H1 (cell line): ENCODE measurements at regions not wholly inside any gene's neighbourhood (a gene's known extent, or its start where the extent isn't known, plus 50 kb on each side); places are given as distances from the start of the nearest gene placed in this dataset.
"Not testable (repeated sequence)": the region's sequence is repeated elsewhere in the genome, so short reads cannot be mapped to it uniquely, and the experiment has no call there.

Source experiments
- CTCF ChIA-PET: fragments of 300-600 bp; sonication (Branson Sonifier 250); formaldehyde crosslinking; loops from one replicate; lab custom pipeline; 2021; ENCODE audit not compliant: partially characterized antibody; lab: Charles Lee
- POLR2A ChIA-PET: fragments of 300-600 bp; sonication (Branson Sonifier 250); formaldehyde crosslinking; loops from one replicate; lab custom pipeline; 2021; ENCODE audit warnings: inconsistent platforms; ENCODE audit not compliant: partially characterized antibody; lab: Charles Lee
- DNase-seq, 2 experiments: peaks; one replicate each; pipeline versions ENCODE4 v3.0.0 to v3.0.0-alpha.2; 2010 to 2022; ENCODE audit warnings: low spot score in 2 of 2, low read depth in 1 of 2, mixed read lengths in 1 of 2
- FAIRE-seq: peaks from 2 replicates; lab custom pipeline; 2011; peaks lifted over from hg19 to GRCh38; lab: Jason Lieb, UNC
- H2AFZ ChIP-seq: 2 replicates; pipeline ENCODE4 v1.8.1; 2012; ENCODE audit warnings: low read length, inconsistent platforms
- H2AK5ac ChIP-seq: 2 replicates; pipeline ENCODE4 v1.6.1; 2013; ENCODE audit warnings: low read depth, low read length
- H2BK120ac ChIP-seq: replicated peaks from 2 replicates; pipeline ENCODE3; 2013; ENCODE audit warnings: low read depth, low read length, inconsistent platforms
- H2BK12ac ChIP-seq: 2 replicates; pipeline ENCODE4 v1.6.1; 2013; ENCODE audit warnings: low read depth, low read length
- H2BK15ac ChIP-seq: 2 replicates; pipeline ENCODE4 v1.6.1; 2013; ENCODE audit warnings: low read length
- H2BK20ac ChIP-seq: 2 replicates; pipeline ENCODE4 v1.6.1; 2013; ENCODE audit warnings: low read length
- H2BK5ac ChIP-seq: 2 replicates; pipeline ENCODE4 v1.6.1; 2013; ENCODE audit warnings: low read depth, low read length
- H3K14ac ChIP-seq: 2 replicates; pipeline ENCODE4 v1.6.1; 2013; ENCODE audit warnings: inconsistent platforms; ENCODE audit not compliant: insufficient read length
- H3K18ac ChIP-seq: 2 replicates; pipeline ENCODE4 v1.6.1; 2013; ENCODE audit warnings: low read length; ENCODE audit errors: extremely low read depth
- H3K23ac ChIP-seq: 2 replicates; pipeline ENCODE4 v1.6.1; 2013; ENCODE audit warnings: inconsistent platforms; ENCODE audit not compliant: insufficient read length
- H3K23me2 ChIP-seq: 2 replicates; pipeline ENCODE4 v1.6.1; 2013; ENCODE audit warnings: low read depth, low read length
- H3K27ac ChIP-seq: 2 replicates; pipeline ENCODE4 v1.6.1; 2011; ENCODE audit warnings: low read depth, low read length, inconsistent platforms
- H3K27me3 ChIP-seq, 4 experiments: replicated peaks in 1 of 4; 1 replicate in 1 of 4; 2 replicates in 3 of 4; pipeline versions ENCODE4 v1.6.1 to v1.8.1; 2011 to 2013; ENCODE audit warnings: low read length in 3 of 4, mild to moderate bottlenecking in 3 of 4, inconsistent platforms in 2 of 4, mixed read lengths in 2 of 4, moderate library complexity in 1 of 4; ENCODE audit not compliant: control insufficient read depth in 3 of 4, insufficient read depth in 3 of 4; ENCODE audit errors: extremely low read depth in 1 of 4
- H3K36me3 ChIP-seq, 4 experiments: 2 replicates each; pipeline versions ENCODE4 v1.6.1 to v1.8.1; 2011 to 2013; ENCODE audit warnings: mild to moderate bottlenecking in 4 of 4, low read length in 3 of 4, moderate library complexity in 2 of 4, control low read depth in 1 of 4, inconsistent platforms in 1 of 4; ENCODE audit not compliant: insufficient read depth in 4 of 4, control insufficient read depth in 2 of 4
- H3K4ac ChIP-seq: replicated peaks from 2 replicates; pipeline ENCODE3; 2013; ENCODE audit warnings: low read length, low read depth, mixed read lengths, inconsistent platforms; ENCODE audit not compliant: insufficient read length
- H3K4me1 ChIP-seq, 4 experiments: replicated peaks in 1 of 4; 1 replicate in 1 of 4; 2 replicates in 3 of 4; pipeline versions ENCODE4 v1.6.1 to v1.8.1; 2011 to 2013; ENCODE audit warnings: low read length in 3 of 4, inconsistent platforms in 2 of 4, mixed read lengths in 1 of 4; ENCODE audit not compliant: insufficient read depth in 4 of 4, control insufficient read depth in 3 of 4
- H3K4me2 ChIP-seq, 2 experiments: 2 replicates each; pipeline versions ENCODE4 v1.6.1 to v1.8.1; 2011 to 2013; ENCODE audit warnings: low read depth in 2 of 2, low read length in 2 of 2, control low read depth in 1 of 2, inconsistent platforms in 1 of 2, mild to moderate bottlenecking in 1 of 2; ENCODE audit not compliant: insufficient read depth in 1 of 2
- H3K4me3 ChIP-seq, 4 experiments: fragments of 200-600, 300-600 bp in 1 of 4; sonication (generic), shearing (Covaris generic), sonication (Bioruptor Twin) in 1 of 4; 2 replicates each; pipeline versions ENCODE4 v1.5.1 to v1.8.1; 2011 to 2016; ENCODE audit warnings: low read length in 4 of 4, low read depth in 3 of 4, control low read depth in 2 of 4, inconsistent platforms in 2 of 4, mild to moderate bottlenecking in 2 of 4, mixed read lengths in 1 of 4, moderate library complexity in 1 of 4; ENCODE audit not compliant: insufficient read depth in 2 of 4; ENCODE audit errors: extremely low read depth in 1 of 4
- H3K56ac ChIP-seq: replicated peaks from 2 replicates; pipeline ENCODE3; 2013; ENCODE audit warnings: low read depth, mild to moderate bottlenecking, mixed read lengths, low read length, inconsistent platforms; ENCODE audit not compliant: insufficient read length
- H3K79me1 ChIP-seq: 2 replicates; pipeline ENCODE4 v1.6.1; 2013; ENCODE audit warnings: low read depth, low read length, control low read depth
- H3K79me2 ChIP-seq, 2 experiments: 2 replicates each; pipeline versions ENCODE4 v1.6.1 to v1.8.1; 2012 to 2013; ENCODE audit warnings: low read length in 2 of 2, mild to moderate bottlenecking in 2 of 2, inconsistent platforms in 1 of 2; ENCODE audit not compliant: insufficient read depth in 2 of 2, control insufficient read depth in 1 of 2
- H3K9ac ChIP-seq, 4 experiments: replicated peaks in 1 of 4; 1 replicate in 1 of 4; 2 replicates in 3 of 4; pipeline versions ENCODE4 v1.6.1 to v1.8.1; 2011 to 2013; ENCODE audit warnings: low read depth in 3 of 4, low read length in 3 of 4, control low read depth in 2 of 4, mild to moderate bottlenecking in 2 of 4, moderate library complexity in 2 of 4, inconsistent platforms in 1 of 4; ENCODE audit errors: extremely low read depth in 1 of 4
- H3K9me3 ChIP-seq, 2 experiments: 2 replicates each; pipeline versions ENCODE4 v1.6.1 to v1.8.1; 2012 to 2013; ENCODE audit warnings: mild to moderate bottlenecking in 2 of 2, moderate library complexity in 2 of 2, control low read depth in 1 of 2, inconsistent platforms in 1 of 2, low read depth in 1 of 2, low read length in 1 of 2, mixed read lengths in 1 of 2; ENCODE audit not compliant: insufficient read depth in 2 of 2
- H4K20me1 ChIP-seq, 2 experiments: replicated peaks in 1 of 2; 2 replicates each; pipeline versions ENCODE3 to v1.8.1; 2011 to 2013; ENCODE audit warnings: inconsistent platforms in 2 of 2, low read length in 2 of 2, mild to moderate bottlenecking in 1 of 2; ENCODE audit not compliant: insufficient read depth in 2 of 2, control insufficient read depth in 1 of 2
- H4K5ac ChIP-seq: 2 replicates; pipeline ENCODE4 v1.6.1; 2013; ENCODE audit warnings: low read length, low read depth, mixed read lengths, inconsistent platforms; ENCODE audit not compliant: insufficient read length
- H4K8ac ChIP-seq: 2 replicates; pipeline ENCODE4 v1.8.0; 2013; ENCODE audit warnings: mild to moderate bottlenecking, moderate library complexity, low read length, inconsistent platforms; ENCODE audit not compliant: insufficient read depth; ENCODE audit errors: extremely low read depth
- H4K91ac ChIP-seq: replicated peaks from 2 replicates; pipeline ENCODE3; 2013; ENCODE audit warnings: low read length, mixed read lengths, inconsistent platforms; ENCODE audit not compliant: insufficient read length
- CTCF ChIP-seq, 3 experiments: IDR thresholded peaks; 1 replicate in 2 of 3; 2 replicates in 1 of 3; pipeline versions ENCODE4 v1.5.1 to v1.6.1; 2011; ENCODE audit warnings: low read length in 3 of 3, mild to moderate bottlenecking in 3 of 3, inconsistent platforms in 2 of 3, low read depth in 1 of 3, moderate library complexity in 1 of 3; ENCODE audit not compliant: insufficient read depth in 1 of 3; ENCODE audit errors: control extremely low read depth in 1 of 3
- WGBS, 2 experiments: shearing (Covaris generic) in 1 of 2; methylation state at CpG; one replicate each; pipeline versions ENCODE4 v1.1.6 to v1.1.7; 2013 to 2015; ENCODE audit warnings: low lambda C conversion rate in 2 of 2, mixed read lengths in 2 of 2, inconsistent platforms in 1 of 2, low coverage in 1 of 2, missing lambda C conversion rate in 1 of 2; ENCODE audit not compliant: insufficient replicate concordance in 2 of 2, insufficient coverage in 1 of 2, insufficient read length in 1 of 2; ENCODE audit errors: extremely low coverage in 1 of 2, missing lambda C conversion rate in 1 of 2; 5-methylcytosine and 5-hydroxymethylcytosine counted together

DNA sequence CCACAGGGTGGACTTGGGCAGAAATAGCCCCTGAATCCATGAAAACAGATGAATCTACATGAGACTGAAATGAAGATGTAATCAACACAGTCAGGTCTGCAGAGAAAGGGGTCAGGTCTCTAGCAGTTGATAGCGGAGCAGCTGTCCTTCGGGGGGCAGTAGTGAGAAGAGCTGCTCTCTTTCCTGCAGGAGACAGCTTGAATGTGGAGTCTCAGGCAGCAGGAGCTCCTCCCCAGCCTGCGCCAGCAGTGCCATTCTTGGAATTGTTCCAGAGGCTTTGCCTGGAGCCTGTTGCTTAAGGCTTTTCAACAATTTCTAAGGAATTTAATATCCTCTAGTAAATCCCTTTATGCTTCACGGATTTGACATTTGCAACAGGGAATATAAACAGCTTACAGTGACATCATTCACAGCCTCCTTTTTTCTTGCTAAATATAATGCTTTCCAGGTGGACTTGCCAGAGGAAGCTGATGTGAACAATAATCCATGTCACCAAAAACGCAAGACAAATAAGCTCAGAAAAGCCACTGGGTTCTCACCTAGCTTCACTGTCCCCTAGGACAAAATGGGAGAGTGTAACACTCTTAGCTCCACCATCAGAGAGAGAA is 1535.1 kb downstream of the RPIA start:
- H4K20me1 ChIP-seq, H3K9ac ChIP-seq, H2BK20ac ChIP-seq, H4K5ac ChIP-seq, H3K4me3 ChIP-seq, H3K23me2 ChIP-seq, H3K56ac ChIP-seq, H3K14ac ChIP-seq, H3K4ac ChIP-seq, H3K18ac ChIP-seq, H2BK5ac ChIP-seq, H3K4me1 ChIP-seq, DNase-seq, H3K79me1 ChIP-seq, H2AFZ ChIP-seq, H3K9me3 ChIP-seq, H2AK5ac ChIP-seq, H3K4me2 ChIP-seq, H3K23ac ChIP-seq, H2BK120ac ChIP-seq, H3K27me3 ChIP-seq, H2BK15ac ChIP-seq, H4K91ac ChIP-seq, H2BK12ac ChIP-seq, POLR2A ChIA-PET, H3K79me2 ChIP-seq, H4K8ac ChIP-seq, H3K27ac ChIP-seq, CTCF ChIA-PET, H3K36me3 ChIP-seq: not testable (repeated sequence)
- peak; percentile 48 for FAIRE-seq
- peak in 2 of 3 experiments; percentile 13 to 22; a peak in 2 of 4 replicates for TF ChIP-seq CTCF (IDR thresholded peaks at IDR 0.05; ENCODE audit: control extremely low read depth in 1 of 3, insufficient read depth in 1 of 3, low read depth in 1 of 3, low read length in 3 of 3)
- WGBS, 2 experiments = 30% methylated on average over 5 of the region's 5 CpGs; no CpG with 5 or more reads in 1 of the 2 experiments
